Neural crest cell (in vitro differentiated cells): ENCODE measurements at regions not wholly inside any gene's neighbourhood (a gene's known extent, or its start where the extent isn't known, plus 50 kb on each side); places are given as distances from the start of the nearest gene placed in this dataset.

Source experiments
- DNase-seq: peaks from one replicate; pipeline ENCODE4 v3.0.0; 2021; ENCODE audit warnings: low read depth, mixed read lengths, low spot score
- H3K27ac Mint-ChIP-seq: one replicate; pipeline ENCODE4 v1.8.0; 2021; ENCODE audit warnings: mild to moderate bottlenecking, mixed read lengths; ENCODE audit not compliant: unreplicated experiment
- H3K27me3 Mint-ChIP-seq: 2 replicates; pipeline ENCODE4 v1.8.0; 2021; ENCODE audit warnings: low read depth, mild to moderate bottlenecking, mixed read lengths
- H3K36me3 Mint-ChIP-seq: 2 replicates; pipeline ENCODE4 v1.8.0; 2021; ENCODE audit warnings: low read depth, mild to moderate bottlenecking, mixed read lengths
- H3K4me1 Mint-ChIP-seq: 2 replicates; pipeline ENCODE4 v1.8.0; 2021; ENCODE audit warnings: mixed read lengths
- H3K4me3 Mint-ChIP-seq: one replicate; pipeline ENCODE4 v1.8.0; 2021; ENCODE audit warnings: mild to moderate bottlenecking, mixed read lengths
- H3K9me3 Mint-ChIP-seq: 2 replicates; pipeline ENCODE4 v1.8.0; 2021; ENCODE audit warnings: mixed read lengths
- CTCF ChIP-seq: fragments of 200-600 bp; sonication (generic); conservative IDR thresholded peaks from 2 replicates; pipeline ENCODE4 v1.5.0; 2021; ENCODE audit warnings: antibody characterized with exemption, mild to moderate bottlenecking

GRCh38 chr6:84415517-84415916, 188.1 kb upstream of the CEP162 start:
- H3K27ac Mint-ChIP-seq, result no peak overlapping the region
- no peaks in the 10 kb centered on the region for H3K9me3 Mint-ChIP-seq
- H3K4me3 Mint-ChIP-seq, result no peak overlapping the region
- H3K27me3 Mint-ChIP-seq, result peaks cover 53% of the 10 kb centered on the region
- no peak for TF ChIP-seq CTCF
- H3K4me1 Mint-ChIP-seq, result peaks cover under 1% of the 10 kb centered on the region
- no peaks in the 10 kb centered on the region for H3K36me3 Mint-ChIP-seq
- no peak for DNase-seq

- TF ChIP-seq CTCF, result no peak
- Mint-ChIP-seq H3K27me3 (peaks cover 49% of the 10 kb centered on the region), H3K4me3 (no peak overlapping the region), H3K27ac (no peak overlapping the region), H3K36me3 (no peaks in the 10 kb centered on the region), H3K4me1 (peaks cover 3% of the 10 kb centered on the region), H3K9me3 (no peaks in the 10 kb centered on the region)
- no peak for DNase-seq
Measured at GRCh38 chr6:84415068-84415467, 187.6 kb upstream of the CEP162 start.

GRCh38 chr6:84414531-84414930, 187.1 kb upstream of the CEP162 start:
- Mint-ChIP-seq H3K4me1 (peaks cover 3% of the 10 kb centered on the region), H3K4me3 (no peak overlapping the region), H3K27ac (no peak overlapping the region), H3K36me3 (no peaks in the 10 kb centered on the region), H3K27me3 (peaks cover 47% of the 10 kb centered on the region), H3K9me3 (no peaks in the 10 kb centered on the region)
- DNase-seq, result no peak
- no peak for TF ChIP-seq CTCF

- Mint-ChIP-seq H3K27ac (no peak overlapping the region), H3K9me3 (no peaks in the 10 kb centered on the region), H3K4me3 (no peak overlapping the region), H3K4me1 (peaks cover 3% of the 10 kb centered on the region), H3K27me3 (peaks cover 52% of the 10 kb centered on the region), H3K36me3 (no peaks in the 10 kb centered on the region)
- no peak for DNase-seq
- no peak for TF ChIP-seq CTCF
Measured at GRCh38 chr6:84411060-84411629, 183.7 kb upstream of the CEP162 start.

GRCh38 chr6:84409911-84410310, 182.5 kb upstream of the CEP162 start:
- Mint-ChIP-seq H3K4me1 (peaks cover 3% of the 10 kb centered on the region), H3K9me3 (no peaks in the 10 kb centered on the region), H3K4me3 (no peak overlapping the region), H3K36me3 (no peaks in the 10 kb centered on the region), H3K27ac (no peak overlapping the region), H3K27me3 (peaks cover 50% of the 10 kb centered on the region)
- no peak for DNase-seq
- TF ChIP-seq CTCF, result no peak
